Fibroblast of skin of scalp (primary cell): ENCODE measurements at regions not wholly inside any gene's neighbourhood (a gene's known extent, or its start where the extent isn't known, plus 50 kb on each side); places are given as distances from the start of the nearest gene placed in this dataset.
A peak's percentile ranks its signal among the peaks of the same experiment; 100 is the strongest.
"Not testable (repeated sequence)": the region's sequence is repeated elsewhere in the genome, so short reads cannot be mapped to it uniquely, and the experiment has no call there.

Experiments
- DNase-seq: peaks from one replicate; pipeline ENCODE4 v3.0.0-alpha.2; 2013

DNA sequence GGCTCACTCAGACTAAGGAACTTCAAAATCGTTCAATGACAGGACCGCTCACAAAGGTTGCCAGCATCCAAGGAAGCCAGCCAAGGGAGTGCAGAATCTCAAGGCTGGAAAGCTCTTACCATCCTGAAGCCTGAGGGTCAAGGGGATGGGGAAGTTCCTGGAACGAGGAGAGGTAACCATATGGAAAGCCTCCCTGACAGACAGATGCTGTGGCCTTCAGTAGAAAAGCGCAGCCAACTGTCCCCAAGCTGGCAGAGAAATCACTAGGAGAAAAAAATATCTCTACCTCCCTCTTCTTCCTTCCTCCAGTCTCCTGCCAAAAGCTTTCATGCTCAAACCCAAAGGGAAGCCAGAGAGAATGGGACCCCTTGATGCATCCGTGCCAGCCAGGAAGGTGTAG lies 90.5 kb upstream of the RANBP3L start:
- no peak for DNase-seq

DNA sequence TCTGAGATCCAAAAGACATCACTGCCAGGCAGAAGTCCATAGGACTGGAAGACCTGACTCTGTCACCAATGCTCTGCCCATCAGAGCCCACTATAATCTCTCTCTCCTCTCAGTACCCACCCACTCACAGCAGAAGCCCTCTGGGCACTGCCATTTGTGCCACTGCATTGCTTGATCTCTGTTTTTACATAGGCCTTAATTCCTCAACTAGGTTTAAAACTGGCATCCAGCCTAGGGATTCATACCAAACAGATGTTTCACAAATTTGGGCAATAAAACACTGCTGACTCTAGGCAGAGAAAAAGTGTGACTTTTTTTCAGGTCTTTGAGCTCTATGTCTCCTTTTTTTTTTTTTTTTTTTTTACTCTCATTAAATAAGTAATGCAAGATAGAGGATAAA lies 91.1 kb upstream of the RANBP3L start:
- DNase-seq = peak; percentile 79

DNA sequence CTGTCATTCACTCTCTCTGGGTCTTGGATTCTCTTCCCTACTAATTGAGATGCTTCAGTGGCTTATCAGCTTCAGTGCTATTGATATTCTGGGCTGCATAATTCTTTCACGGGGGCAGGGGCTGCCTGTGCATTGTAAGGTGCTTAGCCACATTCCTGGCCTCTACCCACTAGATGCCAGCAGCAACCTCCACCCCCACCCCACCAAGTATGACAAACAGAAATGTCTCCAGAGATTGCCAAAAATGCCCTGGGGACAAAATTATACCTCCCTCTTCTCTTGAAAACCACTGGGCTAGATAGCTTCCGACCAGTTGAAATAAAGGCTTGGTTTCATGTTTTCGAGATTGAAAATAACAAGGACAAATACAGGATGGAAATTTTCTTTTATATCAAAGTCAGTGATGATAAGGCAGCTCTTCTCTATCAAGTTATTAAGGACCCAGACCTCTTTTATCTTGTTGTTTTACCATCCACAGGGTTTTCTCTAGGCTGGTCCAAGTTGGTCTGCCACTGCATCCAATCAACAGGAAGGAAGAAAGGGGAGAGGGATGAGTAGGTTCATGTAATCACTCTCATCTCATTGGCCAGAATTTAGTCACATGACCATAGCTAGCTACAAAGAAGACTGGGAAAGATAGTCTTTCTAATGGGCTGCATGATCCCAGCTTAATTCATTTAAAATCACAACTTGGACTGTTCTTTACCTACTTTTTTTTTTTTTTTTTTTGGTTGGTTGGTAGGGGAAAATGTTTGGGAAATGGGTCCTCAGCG lies 92.1 kb upstream of the RANBP3L start:
- no peak for DNase-seq

DNA sequence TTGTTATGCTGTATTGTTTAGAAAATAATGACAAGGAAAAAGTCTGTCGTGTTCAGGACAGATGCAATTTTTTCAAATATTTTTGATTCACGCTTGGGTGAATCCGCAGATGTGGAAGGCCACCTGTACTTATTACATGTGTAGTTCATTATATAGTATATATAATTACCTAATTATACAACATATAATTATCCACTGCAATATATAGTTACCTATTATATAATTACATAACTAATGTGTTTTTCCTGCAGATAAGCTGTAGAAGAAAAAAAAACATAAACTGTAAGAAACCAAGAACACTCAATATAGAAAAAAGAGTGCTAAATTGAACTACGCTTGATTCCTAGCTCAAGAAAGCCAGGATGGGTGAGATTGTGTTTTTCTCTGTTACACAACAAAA lies 93.6 kb upstream of the RANBP3L start:
- no peak for DNase-seq

DNA sequence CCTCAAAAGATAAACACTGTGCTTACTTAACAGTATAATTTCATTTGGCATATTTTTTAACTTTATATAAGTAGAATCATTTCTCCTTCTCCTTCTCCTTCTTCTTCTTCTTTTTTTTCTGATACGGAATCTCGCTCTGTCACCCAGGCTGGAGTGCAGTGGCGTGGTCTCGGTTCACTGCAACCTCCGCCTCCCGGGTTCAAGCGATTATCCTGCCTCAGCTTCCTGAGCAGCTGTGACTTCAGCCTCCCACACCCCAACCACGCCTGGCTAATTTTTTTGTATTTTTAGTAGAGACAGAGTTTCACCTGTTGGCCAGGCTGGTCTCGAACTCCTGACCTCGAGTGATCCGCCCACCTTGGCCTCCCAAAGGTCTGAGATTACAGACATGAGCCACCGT lies 94.2 kb upstream of the RANBP3L start:
- not testable (repeated sequence) for DNase-seq

DNA sequence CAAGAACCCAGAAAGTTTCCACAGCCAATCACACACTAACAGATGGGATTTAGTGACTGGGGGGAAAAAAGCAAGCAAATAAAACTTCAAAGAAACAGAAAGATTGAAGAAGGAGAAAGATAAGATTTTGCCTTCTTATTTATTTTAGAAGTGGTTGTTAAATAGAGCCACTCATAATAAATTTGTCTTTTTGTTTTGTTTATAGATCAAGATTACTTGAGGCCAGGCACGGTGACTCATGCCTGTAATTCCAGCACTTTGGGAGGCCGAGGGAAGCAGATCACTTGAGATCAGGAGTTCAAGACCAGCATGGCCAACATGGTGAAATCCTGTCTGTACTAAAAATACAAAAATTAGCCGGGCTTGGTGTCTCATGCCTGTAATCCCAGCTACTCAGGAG lies 94.9 kb upstream of the RANBP3L start:
- no peak for DNase-seq

DNA sequence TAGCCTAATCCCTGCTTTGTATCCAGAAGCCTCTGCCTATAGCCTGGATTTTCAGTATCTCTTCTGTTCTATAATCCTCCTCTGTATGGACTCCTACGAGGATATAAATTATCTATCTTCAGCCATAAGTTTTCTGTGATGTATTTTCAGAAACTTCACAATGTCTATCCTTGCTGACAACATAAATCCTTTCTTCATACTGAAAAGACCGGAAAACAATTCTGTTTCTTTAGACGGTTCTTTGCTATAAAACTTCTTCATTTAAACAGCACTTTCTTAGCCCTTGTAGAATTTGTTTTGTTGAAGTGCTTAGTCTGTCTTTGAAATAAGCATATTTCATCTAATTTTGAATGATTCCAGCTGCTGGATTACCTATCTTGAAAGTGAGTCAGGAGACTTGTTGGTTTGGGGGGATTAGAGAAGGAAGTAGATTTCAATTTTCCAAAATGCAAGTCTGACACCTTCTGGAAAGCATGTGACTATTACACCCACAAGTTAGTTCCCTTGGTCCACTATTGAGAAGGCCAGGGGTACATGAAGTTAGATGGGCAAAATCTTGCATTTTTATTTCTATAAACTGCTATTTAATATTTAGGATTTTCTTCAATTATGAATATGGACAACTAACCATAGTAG lies 96.3 kb upstream of the RANBP3L start:
- peak; percentile 74 for DNase-seq

DNA sequence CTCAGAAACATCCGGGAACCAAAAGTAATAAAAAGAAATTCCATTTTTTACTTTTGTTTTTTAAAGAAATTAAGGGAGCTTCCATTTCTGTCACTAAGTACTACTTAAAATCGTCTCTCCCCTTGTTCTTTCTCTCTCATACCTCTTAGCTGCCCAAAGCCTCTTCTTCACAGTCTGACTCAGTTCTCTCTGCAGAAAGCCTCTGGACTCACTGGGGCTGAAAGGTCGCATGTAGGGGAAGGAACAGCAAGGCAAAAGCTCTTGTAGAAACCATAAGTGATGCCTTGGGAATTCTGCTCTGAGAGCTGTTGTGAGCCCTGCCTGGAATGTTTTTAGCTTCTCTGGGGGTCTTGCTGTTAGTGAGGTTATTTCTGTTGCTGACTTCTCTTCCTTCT lies 100.8 kb upstream of the RANBP3L start:
- DNase-seq = no peak

DNA sequence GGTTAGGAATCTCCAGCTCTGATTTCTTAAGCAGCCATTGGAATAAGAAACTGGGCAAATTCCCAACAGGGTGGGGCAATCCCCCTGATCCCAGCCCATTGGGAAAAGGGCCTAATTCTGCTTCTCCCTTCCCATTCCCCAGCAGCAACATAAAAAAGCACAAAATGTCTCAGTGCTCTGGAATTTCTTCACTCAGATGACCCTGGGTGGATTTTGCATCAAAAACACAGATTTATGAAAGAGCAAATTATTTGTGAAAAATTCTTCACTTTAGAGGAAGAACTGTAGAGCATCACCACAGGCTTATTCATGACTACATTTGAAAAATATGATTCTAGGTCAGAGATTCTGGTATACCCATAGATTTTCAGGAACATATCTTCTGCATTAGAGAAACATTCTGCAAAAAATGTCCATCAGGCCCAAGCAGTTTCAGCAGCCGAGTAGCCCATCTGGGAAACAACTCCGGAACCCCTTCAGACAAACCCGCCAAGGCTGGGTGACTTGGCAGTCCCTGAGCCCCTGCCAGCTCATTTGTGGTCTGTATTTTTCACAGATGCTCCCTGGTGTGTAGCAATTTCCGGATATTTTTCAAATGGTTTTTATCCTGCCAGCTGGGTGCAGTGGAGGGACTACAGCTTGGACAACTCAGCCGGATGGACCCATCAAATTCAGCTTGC lies 102.1 kb upstream of the RANBP3L start:
- DNase-seq = peak; percentile 97

DNA sequence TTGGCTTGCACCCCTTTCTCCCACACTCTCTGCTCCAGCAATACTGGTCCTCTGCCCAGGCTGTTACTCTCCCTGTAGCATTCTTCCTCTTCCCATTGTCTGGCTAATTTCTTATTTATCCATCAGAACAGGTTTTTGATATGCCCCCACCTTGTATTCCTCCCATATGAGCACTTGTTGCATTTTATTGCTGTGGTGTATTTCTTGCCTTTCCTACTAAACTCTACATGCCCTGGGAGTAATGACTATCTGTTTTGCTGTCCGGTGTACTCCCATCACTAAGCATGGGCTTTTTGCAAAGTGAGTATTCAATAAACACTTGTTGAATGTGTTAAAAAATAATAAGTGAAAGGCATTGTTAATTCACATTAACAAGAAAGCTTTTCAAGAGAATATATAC lies 104.3 kb upstream of the RANBP3L start:
- no peak for DNase-seq

DNA sequence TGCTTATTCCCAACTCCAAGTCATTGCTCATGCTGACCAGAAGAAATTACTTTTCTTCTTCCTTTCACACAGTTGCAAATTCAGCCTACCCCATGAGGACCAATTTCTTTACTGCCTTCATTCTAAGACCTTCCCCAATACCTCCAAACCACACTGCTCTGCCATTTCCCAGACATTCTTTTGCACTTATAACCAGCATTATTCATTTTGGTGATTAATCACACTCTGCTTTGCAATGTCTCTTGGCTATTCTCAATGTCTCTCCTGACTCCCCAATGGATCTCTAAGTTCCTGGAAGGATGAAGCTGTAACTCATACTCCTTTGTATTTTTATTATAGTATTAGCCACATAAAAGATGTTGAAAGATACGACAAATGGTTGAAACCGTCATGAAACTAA lies 105.7 kb upstream of the RANBP3L start:
- peak; percentile 76 for DNase-seq

DNA sequence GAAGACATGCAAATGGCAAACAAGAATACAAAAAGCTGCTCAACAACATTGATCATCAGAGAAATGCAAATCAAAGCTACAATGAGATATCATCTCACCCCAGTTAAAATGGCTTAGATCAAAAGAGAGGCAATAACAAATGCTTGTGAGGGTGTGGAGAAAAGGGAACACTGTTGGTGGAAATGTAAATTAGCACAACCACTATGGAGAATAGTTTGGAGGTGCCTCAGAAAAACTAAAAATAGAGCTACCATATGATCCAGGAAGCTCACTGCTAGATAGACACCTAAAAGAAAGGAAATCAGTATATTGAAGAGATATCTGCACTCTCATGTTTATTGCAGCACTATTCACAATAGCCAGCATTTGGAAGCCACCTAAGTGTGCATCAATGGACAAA lies 108.0 kb upstream of the RANBP3L start:
- DNase-seq = not testable (repeated sequence)

DNA sequence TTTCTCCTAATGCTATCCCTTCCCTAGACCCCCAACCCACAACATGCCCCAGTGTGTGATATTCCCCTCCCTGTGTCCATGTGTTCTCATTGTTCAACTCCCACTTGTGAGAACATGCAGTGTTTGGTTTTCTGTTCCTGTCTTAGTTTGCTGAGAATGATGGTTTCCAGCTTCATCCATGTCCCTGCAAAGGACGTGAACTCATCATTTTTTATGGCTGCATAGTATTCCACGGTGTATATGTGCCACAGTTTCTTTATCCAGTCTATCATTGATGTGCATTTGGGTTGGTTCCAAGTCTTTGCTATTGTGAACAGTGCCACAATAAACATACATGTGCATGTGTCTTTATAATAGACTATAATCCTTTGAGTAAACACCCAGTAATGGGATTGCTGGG lies 109.0 kb upstream of the RANBP3L start:
- not testable (repeated sequence) for DNase-seq

DNA sequence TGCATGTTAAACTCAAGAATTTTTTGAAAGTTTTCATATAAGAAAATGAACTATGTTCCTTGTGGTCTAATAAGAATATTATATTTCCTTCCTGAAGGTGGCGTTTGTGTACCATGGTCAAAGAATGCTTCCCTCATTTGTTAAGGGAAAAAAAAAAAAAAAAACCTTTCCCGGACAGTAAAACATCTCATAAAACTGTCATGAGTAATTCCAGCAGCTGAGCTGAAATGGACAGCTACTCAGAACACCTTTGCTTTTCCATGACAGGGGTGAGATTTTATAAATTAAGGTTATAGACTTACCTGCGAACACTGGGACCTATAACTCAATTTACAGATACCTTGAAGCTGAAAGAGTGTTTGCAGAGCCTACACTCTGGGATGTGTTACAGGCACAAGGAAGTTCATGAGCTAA lies 113.2 kb upstream of the RANBP3L start:
- peak; percentile 63 for DNase-seq

DNA sequence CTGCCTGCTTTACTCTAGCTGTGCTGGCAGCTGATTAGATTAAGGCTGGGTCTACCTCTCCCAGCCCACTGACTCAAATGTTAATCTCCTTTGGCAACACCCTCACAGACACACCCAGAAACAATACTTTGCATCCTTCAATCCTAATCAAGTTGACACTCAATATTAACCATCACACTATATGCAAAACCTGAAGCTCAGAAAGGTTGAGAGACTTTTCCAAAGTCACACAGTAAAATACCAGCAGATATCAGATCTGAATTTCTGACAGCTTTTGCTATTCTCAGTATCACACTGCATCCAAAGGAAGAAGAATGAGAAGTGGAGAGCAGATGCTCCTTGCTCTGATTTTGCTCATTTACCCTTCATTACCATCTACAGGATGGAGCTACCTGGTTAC lies 114.9 kb upstream of the RANBP3L start:
- DNase-seq = no peak

DNA sequence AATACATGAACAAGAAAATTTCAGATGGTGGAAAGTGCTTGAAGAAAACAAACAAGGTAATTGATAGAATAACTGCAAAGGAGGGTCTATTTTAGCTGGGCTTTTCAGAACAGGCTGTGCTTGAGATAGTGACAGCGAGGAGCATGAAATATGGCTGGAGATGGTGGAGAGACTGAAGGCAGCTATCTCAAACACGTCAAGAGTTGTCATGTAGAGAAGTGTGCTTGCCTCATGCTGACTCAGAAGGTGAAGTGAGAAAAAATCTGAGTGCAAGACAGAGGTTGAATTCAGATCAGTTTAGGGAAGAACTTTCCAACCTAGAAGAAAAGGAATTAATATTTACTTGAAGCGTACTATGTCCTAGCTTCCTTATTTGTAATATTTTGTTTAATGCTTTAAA lies 115.5 kb upstream of the RANBP3L start:
- DNase-seq = no peak

DNA sequence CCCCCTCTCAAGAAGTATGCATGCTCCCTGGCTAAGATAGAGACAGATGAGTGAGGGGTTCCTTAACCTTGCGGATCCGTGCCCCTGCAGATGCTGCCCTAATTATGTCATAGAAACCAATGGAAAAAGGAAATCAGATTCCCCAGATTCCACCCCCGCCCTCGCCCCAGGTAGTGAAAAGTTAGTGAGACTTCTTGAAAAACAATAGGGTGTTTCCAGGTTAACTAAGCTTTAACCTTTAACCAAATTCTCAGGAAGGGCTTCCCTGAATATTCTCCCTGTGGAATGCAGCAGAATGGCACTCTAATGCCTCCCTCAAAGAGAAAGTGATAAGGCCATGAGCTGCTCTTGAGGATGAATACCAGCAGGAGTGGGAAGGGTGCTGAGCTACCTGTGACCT lies 116.0 kb upstream of the RANBP3L start:
- DNase-seq = no peak

DNA sequence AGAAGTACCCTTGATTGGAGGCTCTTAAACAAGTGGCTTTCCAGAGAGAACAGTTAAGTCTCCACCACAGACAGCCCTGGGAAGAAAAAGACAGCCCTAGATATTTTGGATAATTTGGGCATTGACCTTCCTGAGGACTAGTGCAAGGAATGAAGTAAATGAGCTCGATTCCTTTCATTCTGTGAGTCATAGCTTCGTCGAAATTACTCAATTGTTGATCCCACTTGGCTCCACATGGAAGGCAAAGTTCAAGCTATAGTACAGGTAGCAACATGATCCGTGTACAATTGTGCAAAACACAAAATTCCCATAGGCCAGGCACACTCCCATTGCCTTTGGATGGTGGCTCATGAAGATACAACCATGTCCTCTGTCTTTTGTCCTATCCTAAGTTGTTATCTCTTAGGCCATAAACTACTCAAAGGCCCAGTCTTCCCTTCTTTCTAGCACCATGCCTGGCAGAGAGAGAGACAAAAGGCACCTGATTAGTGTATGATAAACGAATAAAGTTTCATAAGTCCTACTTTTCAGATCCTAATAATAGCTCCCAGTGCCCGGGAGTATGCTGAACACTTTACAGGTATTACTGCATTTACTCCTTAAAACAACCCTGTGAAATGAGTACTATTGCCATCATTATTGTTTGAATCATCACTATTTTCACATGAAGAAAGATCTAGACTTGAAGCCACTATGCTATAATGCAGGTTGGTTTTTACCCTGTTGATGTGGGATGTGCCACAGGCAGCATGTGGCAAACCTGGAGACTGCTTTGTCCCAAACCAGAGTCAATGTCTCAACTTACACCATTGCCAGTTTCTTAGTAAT lies 116.7 kb upstream of the RANBP3L start:
- DNase-seq = no peak

DNA sequence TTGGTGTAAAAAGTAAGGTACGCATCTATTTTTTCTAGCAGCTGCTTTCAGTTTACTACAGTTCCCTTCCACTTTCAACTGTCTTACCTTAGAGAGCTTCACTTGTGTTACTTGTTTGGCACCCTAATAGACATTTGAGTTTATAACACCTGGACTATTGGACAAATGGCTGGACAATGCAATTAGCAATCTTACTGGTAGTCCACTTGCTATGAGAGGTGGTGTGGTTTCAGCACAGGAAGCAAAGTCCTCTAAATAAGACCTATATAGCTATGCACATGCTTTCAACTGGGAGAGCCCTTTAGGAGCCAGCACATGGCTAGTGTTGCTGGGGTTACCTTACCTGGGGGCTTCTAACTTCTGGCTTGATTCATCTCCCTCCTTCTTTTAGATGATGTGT lies 119.6 kb upstream of the RANBP3L start:
- DNase-seq = no peak

DNA sequence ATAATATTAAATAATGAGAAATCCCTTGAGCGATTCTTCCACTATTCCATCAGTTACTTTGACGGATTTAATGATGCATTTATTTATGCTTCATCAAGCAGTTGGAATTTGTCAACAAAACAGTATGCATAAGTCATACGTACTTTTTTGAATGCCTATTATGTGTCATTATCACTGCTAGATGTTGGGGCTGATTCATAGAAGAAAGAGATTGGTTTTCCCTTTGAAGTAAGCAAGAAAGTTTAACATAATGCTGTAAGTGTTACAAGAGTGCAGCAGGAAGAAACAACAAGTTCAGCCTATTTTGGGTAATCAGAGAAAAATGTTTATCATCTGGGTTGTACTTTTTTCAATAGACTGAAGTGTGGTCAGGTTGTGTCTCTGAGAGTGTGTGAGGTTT lies 121.2 kb upstream of the RANBP3L start:
- DNase-seq = peak; percentile 21

DNA sequence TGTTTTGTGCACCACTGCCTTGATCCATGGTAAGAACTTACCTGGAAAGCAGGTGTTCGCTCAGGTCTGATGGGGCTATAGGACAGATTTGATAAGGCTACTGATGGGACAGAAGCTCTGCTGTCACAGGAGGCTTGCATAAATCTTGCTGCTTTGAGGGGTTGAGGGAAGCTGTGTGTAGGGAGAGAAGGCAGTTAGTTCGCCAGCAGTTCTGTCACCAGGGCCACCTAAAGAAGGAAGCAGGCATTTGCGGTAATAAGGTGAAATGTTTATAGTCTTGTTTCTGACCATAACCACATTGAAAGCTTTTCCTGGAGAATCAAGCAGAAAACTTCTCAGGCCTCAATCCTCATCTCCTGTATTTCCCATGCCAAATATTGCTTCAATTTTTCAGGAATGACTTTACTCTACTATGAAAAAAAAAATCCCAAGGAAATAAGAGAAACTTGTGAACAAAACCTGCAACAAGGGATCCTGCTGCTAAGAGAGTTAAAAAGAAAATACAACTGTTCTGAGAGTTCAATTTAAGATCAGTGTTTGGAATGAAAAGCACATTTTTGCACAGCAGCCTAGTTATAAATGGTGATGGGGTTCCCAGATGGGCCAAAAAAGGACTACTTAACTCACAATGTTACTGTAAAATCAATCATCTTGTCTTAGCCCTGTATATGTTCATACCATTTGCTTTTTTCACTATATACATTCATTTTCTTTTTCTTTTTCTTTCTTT lies 122.0 kb upstream of the RANBP3L start:
- peak; percentile 9 for DNase-seq

DNA sequence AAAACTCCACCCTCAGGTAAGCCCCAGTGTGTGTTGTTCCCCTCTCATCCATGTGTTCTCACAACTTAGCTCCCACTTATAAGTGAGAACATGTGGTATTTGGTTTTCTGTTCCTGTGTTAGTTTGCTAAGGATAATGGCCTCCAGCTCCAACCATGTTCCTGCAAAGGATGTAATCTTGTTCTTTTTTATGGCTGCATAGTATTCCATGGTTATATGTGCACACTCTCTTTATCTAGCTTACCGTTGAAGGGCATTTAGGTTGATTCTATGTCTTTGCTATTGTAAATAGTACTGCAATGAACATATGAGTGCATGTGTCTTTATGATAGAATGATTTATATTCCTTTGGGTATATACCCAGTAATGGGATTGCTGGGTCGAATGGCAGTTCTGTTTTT lies 124.4 kb upstream of the RANBP3L start:
- DNase-seq = not testable (repeated sequence)
